CD14-positive monocyte (primary cell): ENCODE measurements at regions not wholly inside any gene's neighbourhood (a gene's known extent, or its start where the extent isn't known, plus 50 kb on each side); places are given as distances from the start of the nearest gene placed in this dataset.

Source experiments
- DNase-seq, 3 donors: peaks; one replicate each; pipeline ENCODE4 v3.0.0-alpha.2; 2011 to 2022
- H2AFZ ChIP-seq: 2 replicates; pipeline ENCODE4 v1.6.0; 2012; ENCODE audit warnings: mild to moderate bottlenecking, low read depth, low read length, inconsistent platforms; ENCODE audit not compliant: insufficient read depth, poor library complexity, severe bottlenecking
- H3K27ac ChIP-seq, 2 donors: 1 replicate in 1 of 2; 2 replicates in 1 of 2; pipeline ENCODE4 v1.5.1; 2012 to 2013; ENCODE audit warnings: low read length in 2 of 2, control low read depth in 1 of 2, inconsistent platforms in 1 of 2, low read depth in 1 of 2, mild to moderate bottlenecking in 1 of 2
- H3K27me3 ChIP-seq, 2 donors: one replicate each; pipeline versions ENCODE4 v1.6.0 to v1.6.1; 2011 to 2013; ENCODE audit warnings: low read length in 2 of 2; ENCODE audit not compliant: control insufficient read depth in 2 of 2, insufficient read depth in 2 of 2
- H3K36me3 ChIP-seq, 2 donors: replicated peaks in 1 of 2; 1 replicate in 1 of 2; 2 replicates in 1 of 2; pipeline versions ENCODE4 v1.5.1 to v1.6.1; 2012 to 2013; ENCODE audit warnings: low read length in 2 of 2, control low read depth in 1 of 2, inconsistent platforms in 1 of 2, mild to moderate bottlenecking in 1 of 2; ENCODE audit not compliant: insufficient read depth in 2 of 2, control insufficient read depth in 1 of 2
- H3K4me1 ChIP-seq, 2 donors: 1 replicate in 1 of 2; 2 replicates in 1 of 2; pipeline versions ENCODE4 v1.5.1 to v1.6.1; 2012 to 2013; ENCODE audit warnings: low read length in 2 of 2, control low read depth in 1 of 2, inconsistent platforms in 1 of 2, mild to moderate bottlenecking in 1 of 2, moderate library complexity in 1 of 2; ENCODE audit not compliant: insufficient read depth in 2 of 2, control insufficient read depth in 1 of 2
- H3K4me2 ChIP-seq: replicated peaks from 2 replicates; pipeline ENCODE3; 2012; ENCODE audit warnings: low read length, moderate library complexity, mild to moderate bottlenecking; ENCODE audit not compliant: poor library complexity, severe bottlenecking; ENCODE audit errors: extremely low read depth
- H3K4me3 ChIP-seq, 3 experiments: fragments of 200-600 bp in 1 of 3; sonication (generic) in 1 of 3; replicated peaks in 1 of 3; 1 replicate in 2 of 3; 2 replicates in 1 of 3; pipeline ENCODE4 v1.5.1; 2011 to 2013; ENCODE audit warnings: low read length in 3 of 3, mild to moderate bottlenecking in 3 of 3, control low read depth in 2 of 3, low read depth in 2 of 3, inconsistent platforms in 1 of 3, moderate library complexity in 1 of 3
- H3K79me2 ChIP-seq: 2 replicates; pipeline ENCODE4 v1.6.0; 2012; ENCODE audit warnings: mild to moderate bottlenecking, control low read depth, inconsistent platforms, low read length, moderate library complexity; ENCODE audit not compliant: insufficient read depth
- H3K9ac ChIP-seq: 2 replicates; pipeline ENCODE4 v1.6.0; 2017; ENCODE audit warnings: low read length, mild to moderate bottlenecking; ENCODE audit not compliant: insufficient read depth, poor library complexity, severe bottlenecking
- H3K9me3 ChIP-seq, 2 donors: replicated peaks in 1 of 2; 1 replicate in 1 of 2; 2 replicates in 1 of 2; pipeline versions ENCODE4 v1.5.1 to v1.6.1; 2012 to 2013; ENCODE audit warnings: low read length in 2 of 2, control low read depth in 1 of 2; ENCODE audit not compliant: control insufficient read depth in 1 of 2, insufficient read depth in 1 of 2
- H4K20me1 ChIP-seq: 2 replicates; pipeline ENCODE4 v1.6.0; 2012; ENCODE audit warnings: mild to moderate bottlenecking, low read length, control low read depth, moderate library complexity; ENCODE audit not compliant: insufficient read depth
- H3K27ac Mint-ChIP-seq, 7 donors: one replicate each; pipeline ENCODE4 v1.8.0; 2020; ENCODE audit warnings: mild to moderate bottlenecking in 7 of 7, mixed read lengths in 7 of 7, moderate library complexity in 6 of 7, inconsistent platforms in 2 of 7
- H3K27me3 Mint-ChIP-seq, 3 donors: one replicate each; pipeline ENCODE4 v1.8.0; 2021 to 2022; ENCODE audit warnings: low read depth in 3 of 3, mild to moderate bottlenecking in 3 of 3, mixed read lengths in 3 of 3, moderate library complexity in 3 of 3, inconsistent platforms in 1 of 3
- H3K36me3 Mint-ChIP-seq, 2 donors: one replicate each; pipeline ENCODE4 v1.8.0; 2020; ENCODE audit warnings: mixed read lengths in 2 of 2, inconsistent platforms in 1 of 2, mild to moderate bottlenecking in 1 of 2
- H3K4me1 Mint-ChIP-seq: one replicate; pipeline ENCODE4 v1.8.0; 2020; ENCODE audit warnings: mild to moderate bottlenecking, mixed read lengths
- H3K4me3 Mint-ChIP-seq, 2 donors: one replicate each; pipeline ENCODE4 v1.8.0; 2020; ENCODE audit warnings: mild to moderate bottlenecking in 2 of 2, mixed read lengths in 2 of 2, moderate library complexity in 1 of 2
- H3K9me3 Mint-ChIP-seq, 7 donors: one replicate each; pipeline ENCODE4 v1.8.0; 2020 to 2022; ENCODE audit warnings: mixed read lengths in 7 of 7, mild to moderate bottlenecking in 6 of 7, moderate library complexity in 6 of 7, inconsistent platforms in 2 of 7
- CTCF ChIP-seq: fragments of 200-600 bp; IDR thresholded peaks from one replicate; pipeline ENCODE4 v1.8.0; 2022; ENCODE audit warnings: antibody characterized with exemption, mild to moderate bottlenecking
- WGBS: methylation state at CpG from one replicate; pipeline ENCODE4 v1.1.5; 2013; ENCODE audit warnings: missing lambda C conversion rate; ENCODE audit not compliant: insufficient coverage; 5-methylcytosine and 5-hydroxymethylcytosine counted together
- intact Hi-C, 2 donors: fragments of 100-400 bp; cut with micrococcal nuclease; formaldehyde crosslinking; loops; one replicate each; pipeline versions ENCODE4 v1.15.0 to v1.15.1; 2023

DNA sequence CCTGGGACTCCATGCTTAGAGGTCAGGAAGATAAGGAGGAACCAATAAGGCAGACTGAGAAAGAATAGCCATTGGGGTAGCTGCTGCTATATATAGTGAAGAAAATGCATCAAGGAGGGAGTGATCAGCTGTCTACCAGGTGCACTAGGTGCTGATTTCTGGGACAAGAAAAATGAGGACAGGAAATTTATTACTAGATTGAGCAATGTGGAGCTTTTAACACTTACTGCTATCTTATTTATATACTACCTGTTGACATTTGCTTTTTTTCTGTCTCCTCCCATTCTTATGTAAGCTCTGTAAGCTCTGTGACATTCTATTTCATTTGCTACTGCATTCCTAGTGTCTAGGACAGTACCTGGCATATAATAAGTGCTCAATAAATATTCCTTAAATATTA, 53.7 kb upstream of the DHX40 start:
- H3K9ac ChIP-seq = no peak overlapping the region
- no peak overlapping the region for H2AFZ ChIP-seq
- no peaks in the 10 kb centered on the region for H3K36me3 Mint-ChIP-seq
- H3K27ac Mint-ChIP-seq = no peak overlapping the region
- peaks cover 58 to 62% of the 10 kb centered on the region in 2 donors for H3K4me1 ChIP-seq
- TF ChIP-seq CTCF = no peak
- H3K4me1 Mint-ChIP-seq = peaks cover 47% of the 10 kb centered on the region
- no peaks in the 10 kb centered on the region for H3K36me3 ChIP-seq
- H3K4me2 ChIP-seq = no peak overlapping the region
- H3K9me3 ChIP-seq = no peaks in the 10 kb centered on the region
- no peak overlapping the region for H3K4me3 ChIP-seq
- no peak overlapping the region for H3K27ac ChIP-seq
- no peaks in the 10 kb centered on the region for H4K20me1 ChIP-seq
- no peak overlapping the region for H3K4me3 Mint-ChIP-seq
- intact Hi-C loops = no loop called here
- H3K79me2 ChIP-seq = no peaks in the 10 kb centered on the region
- no peak for DNase-seq
- no peaks in the 10 kb centered on the region for H3K9me3 Mint-ChIP-seq
- H3K27me3 ChIP-seq = no peaks in the 10 kb centered on the region
- H3K27me3 Mint-ChIP-seq = peaks cover 0 to 2% (median 2%) of the 10 kb centered on the region in 3 donors

DNA sequence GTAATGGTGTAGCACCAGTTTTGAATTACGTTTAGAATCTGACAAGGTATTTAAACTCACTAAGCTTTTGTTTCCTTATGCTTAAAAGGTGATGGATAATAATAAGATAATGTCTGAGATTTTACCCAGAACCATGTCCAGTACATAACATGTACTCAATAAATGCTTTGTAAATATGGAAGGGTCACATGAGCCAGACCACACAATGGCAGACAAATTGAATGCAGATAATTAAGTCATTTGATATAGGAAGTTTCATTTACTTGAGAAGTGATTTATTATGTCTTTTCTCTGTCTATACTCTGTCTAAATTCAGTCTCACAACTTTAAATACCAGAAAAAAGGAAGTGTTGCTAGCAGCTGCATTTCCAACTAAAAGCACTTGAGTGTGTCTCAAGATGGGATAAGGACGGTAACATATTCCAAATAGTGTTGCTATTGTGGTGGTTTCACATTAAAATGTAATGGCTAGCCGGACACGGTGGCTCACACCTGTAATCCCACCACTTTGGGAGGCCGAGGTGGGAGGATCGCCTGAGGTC, 52.5 kb upstream of the DHX40 start:
- H3K27ac Mint-ChIP-seq = peak overlapping the region; percentile 32 to 69 (median 53)

More for the DNA sequence above, 52.5 kb upstream of the DHX40 start:
- no peaks in the 10 kb centered on the region for H3K27me3 ChIP-seq
- no peaks in the 10 kb centered on the region for H3K36me3 ChIP-seq
- peak overlapping the region in 1 of 3 experiments; percentile 23 for H3K4me3 ChIP-seq
- H3K4me1 Mint-ChIP-seq = peaks cover 47% of the 10 kb centered on the region
- no peaks in the 10 kb centered on the region for H4K20me1 ChIP-seq
- H3K27ac ChIP-seq = peak overlapping the region; percentile 12 to 59
- peak overlapping the region; percentile 27 for H3K4me2 ChIP-seq
- no peak overlapping the region for H2AFZ ChIP-seq
- DNase-seq = peak in 2 of 3 donors; percentile 14 to 21
- H3K27me3 Mint-ChIP-seq = peaks cover 0 to 2% (median 2%) of the 10 kb centered on the region in 3 donors
- no peaks in the 10 kb centered on the region for H3K36me3 Mint-ChIP-seq
- peaks cover 54 to 56% of the 10 kb centered on the region in 2 donors for H3K4me1 ChIP-seq
- intact Hi-C loops = no loop called here
- H3K9ac ChIP-seq = no peak overlapping the region
- TF ChIP-seq CTCF = no peak
- H3K79me2 ChIP-seq = no peaks in the 10 kb centered on the region
- H3K9me3 Mint-ChIP-seq = no peaks in the 10 kb centered on the region
- H3K9me3 ChIP-seq = no peaks in the 10 kb centered on the region
- no peak overlapping the region for H3K4me3 Mint-ChIP-seq
- WGBS = no CpG with 5 or more reads among the region's 6 CpGs
